T-helper 17 cell (primary cell): ENCODE measurements at regions not wholly inside any gene's neighbourhood (a gene's known extent, or its start where the extent isn't known, plus 50 kb on each side); places are given as distances from the start of the nearest gene placed in this dataset.
"Not testable (repeated sequence)": the region's sequence is repeated elsewhere in the genome, so short reads cannot be mapped to it uniquely, and the experiment has no call there.

Experiments
- ATAC-seq: fragments of 150-1000 bp; cut with Tn5 transposase; 2 replicates; pipeline ENCODE4 v1.10.0; 2021; ENCODE audit warnings: mild to moderate bottlenecking, moderate library complexity
- DNase-seq, 3 donors: peaks; one replicate each; pipeline versions ENCODE4 v3.0.0 to v3.0.0-alpha.2; 2020 to 2021
- H3K9me3 ChIP-seq: one replicate; pipeline ENCODE4 v1.7.0; 2013; ENCODE audit warnings: low read length, mild to moderate bottlenecking; ENCODE audit not compliant: control insufficient read depth, poor library complexity, severe bottlenecking
- H3K27ac Mint-ChIP-seq: one replicate; pipeline ENCODE4 v1.8.0; 2022; ENCODE audit warnings: mild to moderate bottlenecking, moderate library complexity, mixed read lengths
- H3K27me3 Mint-ChIP-seq: one replicate; pipeline ENCODE4 v1.8.0; 2022; ENCODE audit warnings: mixed read lengths
- H3K36me3 Mint-ChIP-seq: one replicate; pipeline ENCODE4 v1.8.0; 2022; ENCODE audit warnings: low read depth, mixed read lengths
- H3K4me1 Mint-ChIP-seq: one replicate; pipeline ENCODE4 v1.8.0; 2022; ENCODE audit warnings: mild to moderate bottlenecking, mixed read lengths
- H3K4me3 Mint-ChIP-seq: one replicate; pipeline ENCODE4 v1.8.0; 2022; ENCODE audit warnings: mild to moderate bottlenecking, moderate library complexity, mixed read lengths

DNA sequence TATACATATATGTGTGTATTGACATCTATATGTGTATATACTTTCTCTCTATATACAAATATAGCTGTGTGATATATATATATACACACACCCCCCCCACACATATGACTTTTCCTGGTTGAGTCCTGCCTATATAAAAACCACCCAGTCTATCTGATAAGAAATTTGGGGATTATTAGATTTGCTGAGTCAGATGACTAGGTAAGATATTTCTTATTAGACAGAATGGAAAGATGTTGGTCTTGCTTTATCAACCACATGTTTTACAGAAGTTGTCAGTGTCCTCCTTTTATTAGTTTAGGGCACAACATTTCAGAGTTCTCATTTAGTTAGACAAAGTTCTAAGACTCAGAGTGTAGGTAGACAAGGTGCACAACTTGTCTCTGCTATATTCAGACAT, 953.3 kb downstream of the METTL15 start:
- no peak overlapping the region for H3K27ac Mint-ChIP-seq
- H3K27me3 Mint-ChIP-seq = no peaks in the 10 kb centered on the region
- H3K4me1 Mint-ChIP-seq = no peaks in the 10 kb centered on the region
- no peak for ATAC-seq
- H3K9me3 ChIP-seq = peaks cover 2% of the 10 kb centered on the region
- no peaks in the 10 kb centered on the region for H3K36me3 Mint-ChIP-seq
- DNase-seq = no peak
- no peak overlapping the region for H3K4me3 Mint-ChIP-seq

DNA sequence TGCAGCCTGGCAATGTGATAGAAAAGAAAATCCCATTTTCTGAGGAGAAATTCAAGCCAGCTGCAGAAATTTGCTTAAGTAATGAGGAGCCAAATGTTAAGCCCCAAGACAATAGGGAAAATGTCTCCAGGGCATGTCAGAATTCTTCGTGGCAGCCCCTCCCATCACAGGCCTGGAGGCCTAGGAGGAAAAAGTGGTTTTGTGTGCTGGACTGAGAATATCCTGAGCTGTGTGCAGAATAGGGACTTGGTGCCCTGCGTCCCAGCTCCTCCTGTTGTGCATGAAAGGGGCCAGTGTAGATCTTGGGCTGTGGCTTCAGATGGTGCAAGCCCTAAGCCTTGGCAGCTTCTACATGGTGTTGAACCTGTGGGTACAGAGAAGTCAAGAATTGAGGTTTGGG, 948.3 kb downstream of the METTL15 start:
- not testable (repeated sequence) for DNase-seq, H3K36me3 Mint-ChIP-seq, H3K4me1 Mint-ChIP-seq, H3K27me3 Mint-ChIP-seq, H3K4me3 Mint-ChIP-seq, H3K27ac Mint-ChIP-seq, H3K9me3 ChIP-seq, ATAC-seq

DNA sequence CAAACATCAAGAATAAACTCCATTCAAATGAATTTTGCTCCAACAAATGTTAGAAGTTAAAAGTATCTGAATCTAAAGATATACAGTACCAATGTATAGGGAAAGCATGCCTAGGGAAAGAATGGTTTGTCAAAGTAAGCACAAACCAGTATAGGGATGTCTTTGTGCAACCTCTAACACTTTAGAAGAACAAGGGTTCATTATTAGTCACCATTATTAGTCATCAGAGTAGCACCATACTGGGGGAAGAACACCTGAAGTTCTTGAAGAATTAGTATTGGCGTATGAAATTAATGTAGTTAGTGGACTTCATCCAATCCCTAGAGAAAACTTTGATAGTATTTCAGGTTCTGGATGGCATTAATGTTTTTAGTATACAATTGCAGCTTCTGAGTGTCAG, 943.7 kb downstream of the METTL15 start:
- Mint-ChIP-seq H3K27ac (no peak overlapping the region), H3K4me3 (no peak overlapping the region), H3K4me1 (no peaks in the 10 kb centered on the region), H3K36me3 (no peaks in the 10 kb centered on the region), H3K27me3 (no peaks in the 10 kb centered on the region)
- DNase-seq = no peak
- peaks cover 2% of the 10 kb centered on the region for H3K9me3 ChIP-seq
- ATAC-seq = no peak

DNA sequence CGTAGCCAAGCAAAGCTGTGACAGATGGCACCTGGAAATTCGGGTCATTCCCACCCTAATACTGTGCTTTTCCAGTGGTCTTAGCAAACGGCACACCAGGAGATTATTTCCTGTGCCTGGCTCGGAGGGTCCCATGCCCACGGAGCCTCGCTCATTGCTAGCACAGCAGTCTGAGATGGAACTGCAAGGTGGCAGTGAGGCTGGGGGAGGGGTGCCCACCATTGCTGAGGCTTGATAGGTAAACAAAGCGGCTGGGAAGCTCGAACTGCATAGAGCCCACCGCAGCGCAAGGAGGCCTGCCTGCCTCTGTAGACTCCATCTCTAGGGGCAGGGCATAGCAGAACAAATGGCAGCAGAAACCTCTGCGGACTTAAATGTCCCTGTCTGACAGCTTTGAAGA, 942.8 kb downstream of the METTL15 start:
- ATAC-seq, H3K4me1 Mint-ChIP-seq, H3K27me3 Mint-ChIP-seq, H3K9me3 ChIP-seq, DNase-seq, H3K4me3 Mint-ChIP-seq, H3K36me3 Mint-ChIP-seq, H3K27ac Mint-ChIP-seq: not testable (repeated sequence)

DNA sequence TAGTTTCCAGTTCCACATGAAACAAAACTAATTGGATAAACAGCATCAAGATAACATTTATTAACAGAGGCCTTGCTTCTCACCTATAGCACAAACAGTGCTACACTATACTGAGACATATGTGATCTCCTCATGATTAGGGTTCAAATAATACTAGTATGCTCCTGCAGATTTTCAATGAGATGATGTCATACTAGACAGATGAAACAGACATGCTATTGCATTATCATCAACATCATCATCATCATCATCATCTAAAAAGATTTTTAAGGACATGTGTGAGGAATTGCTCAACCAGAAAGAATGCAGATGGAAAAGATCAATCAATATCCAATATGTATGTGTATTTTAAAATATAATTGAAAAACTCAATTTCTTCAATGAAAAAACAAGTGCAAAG, 932.3 kb downstream of the METTL15 start:
- Mint-ChIP-seq H3K4me3 (no peak overlapping the region), H3K36me3 (no peaks in the 10 kb centered on the region), H3K27ac (no peak overlapping the region), H3K4me1 (no peaks in the 10 kb centered on the region), H3K27me3 (no peaks in the 10 kb centered on the region)
- DNase-seq (no peak), ATAC-seq (no peak)
- H3K9me3 ChIP-seq = peaks cover 2% of the 10 kb centered on the region

DNA sequence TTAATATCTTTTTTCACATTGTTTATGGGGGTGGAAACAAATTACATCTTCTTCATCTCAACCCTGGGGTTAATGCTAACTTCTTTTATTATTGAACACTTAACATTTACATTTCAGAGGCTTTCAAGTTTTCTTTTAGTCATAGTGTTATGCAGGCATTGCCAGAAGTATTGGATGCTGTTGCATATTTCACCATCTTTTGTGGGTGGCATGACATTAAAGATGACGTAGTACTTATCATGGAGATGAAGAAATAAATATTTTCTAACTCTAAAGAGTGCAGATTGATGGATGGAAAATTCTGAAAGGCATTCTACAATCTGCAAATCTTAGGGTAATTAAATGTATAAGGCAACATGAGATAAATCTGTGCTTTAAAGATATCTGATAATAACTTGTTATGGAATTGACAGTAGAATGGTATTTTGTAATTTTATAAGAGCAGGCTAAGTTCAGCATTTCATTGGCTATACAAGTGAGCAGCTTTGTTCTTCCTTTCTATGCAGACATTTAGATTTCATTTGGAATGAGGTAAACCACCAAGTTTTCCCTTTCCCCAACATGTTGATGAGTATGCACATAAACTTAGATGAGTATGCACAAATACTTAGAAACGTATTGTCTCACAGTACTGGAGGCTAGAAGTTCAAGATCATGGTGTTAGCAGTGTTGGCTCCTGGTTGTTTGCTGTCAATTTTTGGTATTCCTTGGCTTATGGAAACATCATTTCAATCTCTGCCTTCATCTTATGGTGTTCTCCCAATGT, 924.4 kb downstream of the METTL15 start:
- ATAC-seq (no peak), DNase-seq (no peak)
- no peaks in the 10 kb centered on the region for H3K36me3 Mint-ChIP-seq

DNA sequence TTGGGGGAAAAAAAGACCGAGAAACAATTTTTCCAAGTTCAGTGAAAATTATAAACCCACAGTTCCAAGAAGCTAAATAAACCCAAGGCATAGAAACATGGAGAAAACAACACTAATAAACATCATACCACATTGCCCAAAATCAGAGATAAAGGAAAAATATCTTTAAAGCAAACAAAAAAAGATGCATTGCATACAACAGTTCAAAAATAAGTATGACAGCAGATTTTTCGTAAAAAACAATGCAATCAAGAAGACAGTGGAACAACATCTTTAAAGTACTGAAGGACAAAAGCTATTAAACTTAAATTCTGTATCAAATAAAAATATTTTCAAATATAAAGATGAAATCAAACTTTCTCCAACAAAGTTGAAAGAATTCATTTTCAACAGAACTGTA, 921.3 kb downstream of the METTL15 start:
- H3K9me3 ChIP-seq = peaks cover 5% of the 10 kb centered on the region
- Mint-ChIP-seq H3K4me1 (no peaks in the 10 kb centered on the region), H3K36me3 (no peaks in the 10 kb centered on the region), H3K27me3 (no peaks in the 10 kb centered on the region), H3K4me3 (no peak overlapping the region), H3K27ac (no peak overlapping the region)
- DNase-seq = no peak
- no peak for ATAC-seq

More for the DNA sequence above, 924.4 kb downstream of the METTL15 start:
- H3K27ac Mint-ChIP-seq = no peak overlapping the region
- H3K4me3 Mint-ChIP-seq = no peak overlapping the region
- H3K4me1 Mint-ChIP-seq = no peaks in the 10 kb centered on the region
- H3K9me3 ChIP-seq = peaks cover 5% of the 10 kb centered on the region
- H3K27me3 Mint-ChIP-seq = no peaks in the 10 kb centered on the region

DNA sequence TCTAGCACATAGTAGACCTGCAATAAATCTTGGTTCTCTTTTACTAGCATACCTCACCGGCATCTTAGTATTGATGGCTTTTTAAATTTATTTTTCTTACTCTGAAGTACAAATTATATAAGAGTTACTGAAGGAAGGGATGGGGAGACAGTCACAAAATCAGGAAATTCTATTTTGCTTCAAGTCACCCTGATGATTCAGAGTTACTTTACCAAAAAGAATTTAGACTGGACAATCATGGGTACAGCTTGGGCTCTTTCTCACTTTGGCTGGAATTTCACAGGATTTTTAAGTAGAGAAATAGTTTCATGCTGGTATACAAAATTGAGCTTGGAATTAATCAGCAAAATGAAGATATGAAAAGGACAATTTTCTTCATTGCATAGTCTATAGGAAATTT, 919.2 kb downstream of the METTL15 start:
- H3K27ac Mint-ChIP-seq = no peak overlapping the region

DNA sequence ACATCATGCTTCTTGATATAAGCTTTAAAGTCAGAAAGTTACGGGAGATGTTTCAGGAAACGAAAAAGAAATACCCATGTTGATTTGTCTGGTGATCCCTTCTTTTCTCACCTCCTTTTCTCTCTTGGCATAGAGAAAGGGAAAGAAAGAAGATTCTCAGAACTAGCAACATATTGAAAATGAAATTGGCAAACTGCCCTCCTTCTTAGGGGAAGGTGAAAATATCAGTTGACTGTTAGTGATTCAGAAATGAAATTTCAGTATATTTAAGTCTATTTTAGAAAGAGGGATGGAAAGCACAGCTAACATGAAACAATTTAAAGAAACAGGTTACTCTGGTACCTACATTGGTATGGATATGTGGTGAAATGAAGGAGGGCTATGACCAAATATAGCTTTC, 918.1 kb downstream of the METTL15 start:
- Mint-ChIP-seq H3K27me3 (no peaks in the 10 kb centered on the region), H3K4me1 (no peaks in the 10 kb centered on the region), H3K36me3 (no peaks in the 10 kb centered on the region), H3K27ac (no peak overlapping the region), H3K4me3 (no peak overlapping the region)
- peaks cover 3% of the 10 kb centered on the region for H3K9me3 ChIP-seq
- DNase-seq (no peak), ATAC-seq (no peak)

More for the DNA sequence above, 919.2 kb downstream of the METTL15 start:
- no peaks in the 10 kb centered on the region for H3K27me3 Mint-ChIP-seq
- H3K9me3 ChIP-seq = peaks cover 3% of the 10 kb centered on the region
- DNase-seq (no peak), ATAC-seq (no peak)
- no peaks in the 10 kb centered on the region for H3K4me1 Mint-ChIP-seq
- H3K4me3 Mint-ChIP-seq = no peak overlapping the region
- H3K36me3 Mint-ChIP-seq = no peaks in the 10 kb centered on the region

DNA sequence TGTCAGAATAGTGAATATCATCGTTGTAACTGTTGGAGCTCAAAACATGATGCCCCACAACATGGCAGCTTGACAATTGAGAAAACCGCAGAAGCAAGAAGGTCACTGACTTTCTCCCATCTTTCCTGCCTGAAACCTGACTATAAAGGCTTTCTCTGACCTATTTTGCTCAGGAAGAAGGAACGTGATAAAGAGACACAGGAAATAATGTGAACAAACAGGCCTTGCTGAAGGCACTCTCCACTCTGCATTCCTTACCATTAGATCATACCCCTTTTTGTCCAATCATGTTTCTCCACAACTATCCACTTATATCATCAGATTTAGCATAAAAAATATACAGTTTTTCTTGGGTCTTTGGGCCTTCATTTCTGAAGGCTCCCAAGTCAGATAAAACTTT, 916.8 kb downstream of the METTL15 start:
- Mint-ChIP-seq H3K27me3 (no peaks in the 10 kb centered on the region), H3K27ac (no peak overlapping the region), H3K4me1 (no peaks in the 10 kb centered on the region), H3K4me3 (no peak overlapping the region), H3K36me3 (no peaks in the 10 kb centered on the region)
- ATAC-seq = no peak
- DNase-seq = no peak
- peaks cover 3% of the 10 kb centered on the region for H3K9me3 ChIP-seq

DNA sequence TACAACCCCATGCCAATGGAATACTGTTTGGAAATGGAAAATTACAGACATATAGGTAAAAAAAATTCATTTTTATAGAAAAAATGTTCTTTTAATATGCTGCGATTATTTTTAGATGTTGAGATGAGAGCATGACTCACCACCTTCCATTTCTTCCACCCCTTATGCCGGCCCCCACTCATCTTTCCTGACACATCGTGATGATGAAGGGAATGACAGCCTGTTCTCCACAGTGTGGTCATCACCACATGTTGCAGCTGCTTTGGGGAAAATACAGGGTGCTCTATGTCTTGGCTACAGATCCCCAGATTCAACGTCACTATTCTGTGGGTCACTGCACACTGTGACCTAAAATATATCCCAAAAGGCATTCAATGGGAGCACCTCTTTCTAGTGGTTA, 916.2 kb downstream of the METTL15 start:
- Mint-ChIP-seq H3K27me3 (no peaks in the 10 kb centered on the region), H3K4me3 (no peak overlapping the region), H3K27ac (no peak overlapping the region), H3K36me3 (no peaks in the 10 kb centered on the region), H3K4me1 (no peaks in the 10 kb centered on the region)
- DNase-seq (no peak), ATAC-seq (no peak)
- H3K9me3 ChIP-seq = peaks cover 3% of the 10 kb centered on the region

DNA sequence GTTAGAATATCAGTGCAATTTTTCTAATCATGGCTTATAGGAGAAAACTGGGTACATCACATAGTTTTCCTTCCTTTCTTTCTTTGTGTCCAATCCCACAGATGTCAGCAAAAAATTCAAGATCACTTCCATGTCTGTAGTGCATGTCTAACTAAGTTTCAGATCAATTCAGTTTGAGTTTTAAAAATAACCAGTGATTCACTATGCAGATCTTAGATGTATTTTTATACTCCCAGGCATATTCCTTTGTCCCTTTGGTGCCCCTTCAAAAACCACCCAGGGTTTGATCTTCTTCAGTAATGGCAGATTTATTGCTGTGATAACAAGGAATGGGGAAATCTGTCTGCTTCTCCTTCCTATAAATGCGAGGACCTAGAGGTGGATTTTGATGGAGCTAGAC, 915.6 kb downstream of the METTL15 start:
- no peaks in the 10 kb centered on the region for H3K4me1 Mint-ChIP-seq
- DNase-seq (no peak), ATAC-seq (no peak)
- no peak overlapping the region for H3K4me3 Mint-ChIP-seq
- H3K27ac Mint-ChIP-seq = no peak overlapping the region
- no peaks in the 10 kb centered on the region for H3K27me3 Mint-ChIP-seq
- no peaks in the 10 kb centered on the region for H3K36me3 Mint-ChIP-seq
- peaks cover 3% of the 10 kb centered on the region for H3K9me3 ChIP-seq

DNA sequence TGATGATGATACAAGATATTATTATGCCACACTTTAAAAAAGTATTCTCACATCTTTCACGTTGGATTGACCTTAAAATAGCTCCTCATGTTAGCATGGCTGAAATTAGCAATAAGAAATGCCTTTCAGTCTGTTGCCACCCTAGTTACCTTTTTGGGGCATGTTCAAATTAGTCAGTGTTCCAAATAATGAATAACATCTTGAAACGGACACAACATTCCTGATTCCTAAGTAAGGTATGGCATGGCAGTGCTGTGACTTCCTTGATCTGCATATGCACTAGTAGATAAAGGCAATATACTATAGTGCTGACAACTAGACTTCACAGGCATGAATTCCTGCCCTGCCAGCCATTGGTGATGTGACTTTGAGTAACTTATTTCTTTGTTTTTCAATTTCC, 914.5 kb downstream of the METTL15 start:
- DNase-seq = no peak
- Mint-ChIP-seq H3K27me3 (no peaks in the 10 kb centered on the region), H3K36me3 (no peaks in the 10 kb centered on the region), H3K27ac (no peak overlapping the region), H3K4me3 (no peak overlapping the region), H3K4me1 (no peaks in the 10 kb centered on the region)
- no peak for ATAC-seq
- H3K9me3 ChIP-seq = no peaks in the 10 kb centered on the region

DNA sequence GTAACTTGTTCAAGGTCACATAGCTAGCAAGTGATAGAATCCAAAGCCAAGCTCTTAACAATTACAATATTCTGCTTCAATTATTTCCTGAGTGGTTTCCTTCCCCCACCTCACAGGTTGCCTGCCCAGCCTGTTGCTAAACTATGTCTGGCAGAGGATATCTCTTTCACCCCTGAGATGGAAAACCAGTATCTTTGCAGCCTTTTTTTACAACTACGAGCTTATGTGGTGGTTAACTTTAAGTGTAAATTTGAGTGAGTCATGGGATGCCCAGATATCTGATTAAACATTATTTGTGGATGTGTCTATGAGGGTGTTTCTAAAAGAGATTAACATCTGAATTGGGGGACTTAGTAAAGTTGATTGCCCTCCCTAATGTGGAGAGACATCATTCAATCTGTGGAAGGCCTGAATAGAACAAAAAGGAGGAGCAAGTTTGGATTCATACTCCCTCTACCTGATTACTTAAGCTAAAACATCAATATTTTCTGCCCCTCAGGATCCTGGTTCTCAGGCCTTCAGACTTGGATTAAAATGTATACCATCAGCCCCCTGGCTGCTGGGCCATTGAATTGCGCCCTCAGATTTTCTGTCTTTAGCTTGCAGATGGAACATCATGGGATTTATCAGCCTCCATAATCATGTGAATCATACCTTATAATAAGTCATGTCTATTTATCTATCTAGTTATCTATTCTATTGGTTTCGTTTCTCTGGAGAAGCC, 911.9 kb downstream of the METTL15 start:
- ATAC-seq = no peak

More for the DNA sequence above, 911.9 kb downstream of the METTL15 start:
- no peak overlapping the region for H3K27ac Mint-ChIP-seq
- H3K4me3 Mint-ChIP-seq = no peak overlapping the region
- no peaks in the 10 kb centered on the region for H3K4me1 Mint-ChIP-seq
- no peak for DNase-seq
- no peaks in the 10 kb centered on the region for H3K36me3 Mint-ChIP-seq
- no peaks in the 10 kb centered on the region for H3K9me3 ChIP-seq
- no peaks in the 10 kb centered on the region for H3K27me3 Mint-ChIP-seq
